H1 (cell line): ENCODE measurements at regions not wholly inside any gene's neighbourhood (a gene's known extent, or its start where the extent isn't known, plus 50 kb on each side); places are given as distances from the start of the nearest gene placed in this dataset.

Experiments used
- CTCF ChIA-PET: fragments of 300-600 bp; sonication (Branson Sonifier 250); formaldehyde crosslinking; loops from one replicate; lab custom pipeline; 2021; ENCODE audit not compliant: partially characterized antibody; lab: Charles Lee
- POLR2A ChIA-PET: fragments of 300-600 bp; sonication (Branson Sonifier 250); formaldehyde crosslinking; loops from one replicate; lab custom pipeline; 2021; ENCODE audit warnings: inconsistent platforms; ENCODE audit not compliant: partially characterized antibody; lab: Charles Lee
- DNase-seq, 2 experiments: peaks; one replicate each; pipeline versions ENCODE4 v3.0.0 to v3.0.0-alpha.2; 2010 to 2022; ENCODE audit warnings: low spot score in 2 of 2, low read depth in 1 of 2, mixed read lengths in 1 of 2
- FAIRE-seq: peaks from 2 replicates; lab custom pipeline; 2011; peaks lifted over from hg19 to GRCh38; lab: Jason Lieb, UNC
- H2AFZ ChIP-seq: 2 replicates; pipeline ENCODE4 v1.8.1; 2012; ENCODE audit warnings: low read length, inconsistent platforms
- H2AK5ac ChIP-seq: 2 replicates; pipeline ENCODE4 v1.6.1; 2013; ENCODE audit warnings: low read depth, low read length
- H2BK120ac ChIP-seq: replicated peaks from 2 replicates; pipeline ENCODE3; 2013; ENCODE audit warnings: low read depth, low read length, inconsistent platforms
- H2BK12ac ChIP-seq: 2 replicates; pipeline ENCODE4 v1.6.1; 2013; ENCODE audit warnings: low read depth, low read length
- H2BK15ac ChIP-seq: 2 replicates; pipeline ENCODE4 v1.6.1; 2013; ENCODE audit warnings: low read length
- H2BK20ac ChIP-seq: 2 replicates; pipeline ENCODE4 v1.6.1; 2013; ENCODE audit warnings: low read length
- H2BK5ac ChIP-seq: 2 replicates; pipeline ENCODE4 v1.6.1; 2013; ENCODE audit warnings: low read depth, low read length
- H3K14ac ChIP-seq: 2 replicates; pipeline ENCODE4 v1.6.1; 2013; ENCODE audit warnings: inconsistent platforms; ENCODE audit not compliant: insufficient read length
- H3K18ac ChIP-seq: 2 replicates; pipeline ENCODE4 v1.6.1; 2013; ENCODE audit warnings: low read length; ENCODE audit errors: extremely low read depth
- H3K23ac ChIP-seq: 2 replicates; pipeline ENCODE4 v1.6.1; 2013; ENCODE audit warnings: inconsistent platforms; ENCODE audit not compliant: insufficient read length
- H3K23me2 ChIP-seq: 2 replicates; pipeline ENCODE4 v1.6.1; 2013; ENCODE audit warnings: low read depth, low read length
- H3K27ac ChIP-seq: 2 replicates; pipeline ENCODE4 v1.6.1; 2011; ENCODE audit warnings: low read depth, low read length, inconsistent platforms
- H3K27me3 ChIP-seq, 4 experiments: replicated peaks in 1 of 4; 1 replicate in 1 of 4; 2 replicates in 3 of 4; pipeline versions ENCODE4 v1.6.1 to v1.8.1; 2011 to 2013; ENCODE audit warnings: low read length in 3 of 4, mild to moderate bottlenecking in 3 of 4, inconsistent platforms in 2 of 4, mixed read lengths in 2 of 4, moderate library complexity in 1 of 4; ENCODE audit not compliant: control insufficient read depth in 3 of 4, insufficient read depth in 3 of 4; ENCODE audit errors: extremely low read depth in 1 of 4
- H3K36me3 ChIP-seq, 4 experiments: 2 replicates each; pipeline versions ENCODE4 v1.6.1 to v1.8.1; 2011 to 2013; ENCODE audit warnings: mild to moderate bottlenecking in 4 of 4, low read length in 3 of 4, moderate library complexity in 2 of 4, control low read depth in 1 of 4, inconsistent platforms in 1 of 4; ENCODE audit not compliant: insufficient read depth in 4 of 4, control insufficient read depth in 2 of 4
- H3K4ac ChIP-seq: replicated peaks from 2 replicates; pipeline ENCODE3; 2013; ENCODE audit warnings: low read length, low read depth, mixed read lengths, inconsistent platforms; ENCODE audit not compliant: insufficient read length
- H3K4me1 ChIP-seq, 4 experiments: replicated peaks in 1 of 4; 1 replicate in 1 of 4; 2 replicates in 3 of 4; pipeline versions ENCODE4 v1.6.1 to v1.8.1; 2011 to 2013; ENCODE audit warnings: low read length in 3 of 4, inconsistent platforms in 2 of 4, mixed read lengths in 1 of 4; ENCODE audit not compliant: insufficient read depth in 4 of 4, control insufficient read depth in 3 of 4
- H3K4me2 ChIP-seq, 2 experiments: 2 replicates each; pipeline versions ENCODE4 v1.6.1 to v1.8.1; 2011 to 2013; ENCODE audit warnings: low read depth in 2 of 2, low read length in 2 of 2, control low read depth in 1 of 2, inconsistent platforms in 1 of 2, mild to moderate bottlenecking in 1 of 2; ENCODE audit not compliant: insufficient read depth in 1 of 2
- H3K4me3 ChIP-seq, 4 experiments: fragments of 200-600, 300-600 bp in 1 of 4; sonication (generic), shearing (Covaris generic), sonication (Bioruptor Twin) in 1 of 4; 2 replicates each; pipeline versions ENCODE4 v1.5.1 to v1.8.1; 2011 to 2016; ENCODE audit warnings: low read length in 4 of 4, low read depth in 3 of 4, control low read depth in 2 of 4, inconsistent platforms in 2 of 4, mild to moderate bottlenecking in 2 of 4, mixed read lengths in 1 of 4, moderate library complexity in 1 of 4; ENCODE audit not compliant: insufficient read depth in 2 of 4; ENCODE audit errors: extremely low read depth in 1 of 4
- H3K56ac ChIP-seq: replicated peaks from 2 replicates; pipeline ENCODE3; 2013; ENCODE audit warnings: low read depth, mild to moderate bottlenecking, mixed read lengths, low read length, inconsistent platforms; ENCODE audit not compliant: insufficient read length
- H3K79me1 ChIP-seq: 2 replicates; pipeline ENCODE4 v1.6.1; 2013; ENCODE audit warnings: low read depth, low read length, control low read depth
- H3K79me2 ChIP-seq, 2 experiments: 2 replicates each; pipeline versions ENCODE4 v1.6.1 to v1.8.1; 2012 to 2013; ENCODE audit warnings: low read length in 2 of 2, mild to moderate bottlenecking in 2 of 2, inconsistent platforms in 1 of 2; ENCODE audit not compliant: insufficient read depth in 2 of 2, control insufficient read depth in 1 of 2
- H3K9ac ChIP-seq, 4 experiments: replicated peaks in 1 of 4; 1 replicate in 1 of 4; 2 replicates in 3 of 4; pipeline versions ENCODE4 v1.6.1 to v1.8.1; 2011 to 2013; ENCODE audit warnings: low read depth in 3 of 4, low read length in 3 of 4, control low read depth in 2 of 4, mild to moderate bottlenecking in 2 of 4, moderate library complexity in 2 of 4, inconsistent platforms in 1 of 4; ENCODE audit errors: extremely low read depth in 1 of 4
- H3K9me3 ChIP-seq, 2 experiments: 2 replicates each; pipeline versions ENCODE4 v1.6.1 to v1.8.1; 2012 to 2013; ENCODE audit warnings: mild to moderate bottlenecking in 2 of 2, moderate library complexity in 2 of 2, control low read depth in 1 of 2, inconsistent platforms in 1 of 2, low read depth in 1 of 2, low read length in 1 of 2, mixed read lengths in 1 of 2; ENCODE audit not compliant: insufficient read depth in 2 of 2
- H4K20me1 ChIP-seq, 2 experiments: replicated peaks in 1 of 2; 2 replicates each; pipeline versions ENCODE3 to v1.8.1; 2011 to 2013; ENCODE audit warnings: inconsistent platforms in 2 of 2, low read length in 2 of 2, mild to moderate bottlenecking in 1 of 2; ENCODE audit not compliant: insufficient read depth in 2 of 2, control insufficient read depth in 1 of 2
- H4K5ac ChIP-seq: 2 replicates; pipeline ENCODE4 v1.6.1; 2013; ENCODE audit warnings: low read length, low read depth, mixed read lengths, inconsistent platforms; ENCODE audit not compliant: insufficient read length
- H4K8ac ChIP-seq: 2 replicates; pipeline ENCODE4 v1.8.0; 2013; ENCODE audit warnings: mild to moderate bottlenecking, moderate library complexity, low read length, inconsistent platforms; ENCODE audit not compliant: insufficient read depth; ENCODE audit errors: extremely low read depth
- H4K91ac ChIP-seq: replicated peaks from 2 replicates; pipeline ENCODE3; 2013; ENCODE audit warnings: low read length, mixed read lengths, inconsistent platforms; ENCODE audit not compliant: insufficient read length
- ASH2L ChIP-seq: fragments of 200-600, 300-600 bp; sonication (generic); IDR thresholded peaks from one replicate; pipeline ENCODE4 v1.7.1; 2017; ENCODE audit warnings: low read length
- BCL11A ChIP-seq, 2 experiments: IDR thresholded peaks; one replicate each; pipeline ENCODE4 v1.6.1; 2011; ENCODE audit warnings: low read depth in 2 of 2, low read length in 2 of 2, mild to moderate bottlenecking in 2 of 2
- EP300 ChIP-seq, 2 experiments: IDR thresholded peaks; 1 replicate in 1 of 2; 2 replicates in 1 of 2; pipeline ENCODE4 v1.6.1; 2011 to 2012; ENCODE audit warnings: low read depth in 2 of 2, low read length in 2 of 2, mild to moderate bottlenecking in 2 of 2, borderline replicate concordance in 1 of 2, inconsistent platforms in 1 of 2, moderate library complexity in 1 of 2
- GTF2F1 ChIP-seq: IDR thresholded peaks from 2 replicates; pipeline ENCODE4 v1.6.1; 2012; ENCODE audit warnings: low read depth, low read length, improper control_type of control experiment, borderline replicate concordance
- SIX5 ChIP-seq: IDR thresholded peaks from 2 replicates; pipeline ENCODE4 v1.6.1; 2011; ENCODE audit warnings: mild to moderate bottlenecking, low read depth, low read length
- TEAD4 ChIP-seq: IDR thresholded peaks from 2 replicates; pipeline ENCODE4 v1.6.1; 2012; ENCODE audit warnings: low read depth, low read length, inconsistent platforms, mixed read lengths
- USF2 ChIP-seq: IDR thresholded peaks from 2 replicates; pipeline ENCODE4 v1.6.1; 2011; ENCODE audit warnings: low read length, improper control_type of control experiment
- WGBS, 2 experiments: shearing (Covaris generic) in 1 of 2; methylation state at CpG; one replicate each; pipeline versions ENCODE4 v1.1.6 to v1.1.7; 2013 to 2015; ENCODE audit warnings: low lambda C conversion rate in 2 of 2, mixed read lengths in 2 of 2, inconsistent platforms in 1 of 2, low coverage in 1 of 2, missing lambda C conversion rate in 1 of 2; ENCODE audit not compliant: insufficient replicate concordance in 2 of 2, insufficient coverage in 1 of 2, insufficient read length in 1 of 2; ENCODE audit errors: extremely low coverage in 1 of 2, missing lambda C conversion rate in 1 of 2; 5-methylcytosine and 5-hydroxymethylcytosine counted together
- TF ChIP-seq, protein P1 (sequence below): IDR thresholded peaks from 2 replicates; pipeline ENCODE4 v1.6.1; 2011; ENCODE audit warnings: low read depth, mild to moderate bottlenecking, low read length; ENCODE audit not compliant: insufficient read depth

- POLR2A ChIA-PET, result no interaction called here
- H4K8ac ChIP-seq, result no peak overlapping the region
- no peak overlapping the region for H3K4ac ChIP-seq
- H3K79me2 ChIP-seq, result no peaks in the 10 kb centered on the region
- no peak for FAIRE-seq
- no peaks in the 10 kb centered on the region for H4K20me1 ChIP-seq
- no peak overlapping the region for H2AFZ ChIP-seq
- H2BK5ac ChIP-seq, result no peak overlapping the region
- no peak overlapping the region for H3K27ac ChIP-seq
- no peak overlapping the region for H4K91ac ChIP-seq
- TF ChIP-seq BCL11A (IDR thresholded peaks at IDR 0.05; ENCODE audit: low read depth in 2 of 2, low read length in 2 of 2) (no peak), EP300 (IDR thresholded peaks at IDR 0.05; ENCODE audit: borderline replicate concordance in 1 of 2, low read depth in 2 of 2, low read length in 2 of 2) (no peak), GTF2F1 (no peak), ASH2L (no peak), TEAD4 (no peak), SIX5 (no peak), USF2 (no peak)
- TF ChIP-seq, protein P1, sequence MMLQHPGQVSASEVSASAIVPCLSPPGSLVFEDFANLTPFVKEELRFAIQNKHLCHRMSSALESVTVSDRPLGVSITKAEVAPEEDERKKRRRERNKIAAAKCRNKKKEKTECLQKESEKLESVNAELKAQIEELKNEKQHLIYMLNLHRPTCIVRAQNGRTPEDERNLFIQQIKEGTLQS, result no peak
- TF ChIP-seq, all 59 proteins: peak for 0
- Histone ChIP-seq H3K23ac (no peak overlapping the region), H4K5ac (no peak overlapping the region), H3K36me3 (no peaks in the 10 kb centered on the region; a peak in 1 of 8 replicates), H2BK15ac (no peak overlapping the region), H3K4me1 (no peaks in the 10 kb centered on the region), H3K14ac (no peak overlapping the region), H3K4me3 (no peak overlapping the region), H3K79me1 (no peaks in the 10 kb centered on the region), H2BK20ac (no peak overlapping the region), H2AK5ac (no peak overlapping the region), H3K27me3 (no peaks in the 10 kb centered on the region), H3K9me3 (no peaks in the 10 kb centered on the region), H3K9ac (no peak overlapping the region), H3K56ac (no peak overlapping the region), H3K23me2 (peaks cover 2% of the 10 kb centered on the region; the same call in 1 of the 2 replicates), H2BK120ac (no peak overlapping the region), H3K18ac (no peak overlapping the region), H2BK12ac (no peak overlapping the region), H3K4me2 (no peak overlapping the region)
- WGBS, 2 experiments, result 88% methylated on average over 11 of the region's 11 CpGs; no CpG with 5 or more reads in 1 of the 2 experiments
- CTCF ChIA-PET, result interaction anchor here (2.5 kb wide), 1 partner anchor 9 kb away, joined by 14 read pairs; no protein-coding TSS in a partner anchor
- DNase-seq, result no peak
Observed at GRCh38 chr7:33845991-33846509, 59.3 kb upstream of the BMPER start.
